ENCODE measurements at regions not wholly inside any gene's neighbourhood (a gene's known extent, or its start where the extent isn't known, plus 50 kb on each side); places are given as distances from the start of the nearest gene placed in this dataset.

GRCh38 chr10:120656107-120656506, 195.1 kb upstream of the WDR11 start:
- in situ Hi-C loops (cut with MboI; ENCODE audit: low pct_unique_long_range_greater_than_20kb, low sequenced_read_pairs, unreplicated experiment): no loop called here
- DNase-seq (ENCODE audit: low spot score): no peak
- TF ChIP-seq, protein P1, sequence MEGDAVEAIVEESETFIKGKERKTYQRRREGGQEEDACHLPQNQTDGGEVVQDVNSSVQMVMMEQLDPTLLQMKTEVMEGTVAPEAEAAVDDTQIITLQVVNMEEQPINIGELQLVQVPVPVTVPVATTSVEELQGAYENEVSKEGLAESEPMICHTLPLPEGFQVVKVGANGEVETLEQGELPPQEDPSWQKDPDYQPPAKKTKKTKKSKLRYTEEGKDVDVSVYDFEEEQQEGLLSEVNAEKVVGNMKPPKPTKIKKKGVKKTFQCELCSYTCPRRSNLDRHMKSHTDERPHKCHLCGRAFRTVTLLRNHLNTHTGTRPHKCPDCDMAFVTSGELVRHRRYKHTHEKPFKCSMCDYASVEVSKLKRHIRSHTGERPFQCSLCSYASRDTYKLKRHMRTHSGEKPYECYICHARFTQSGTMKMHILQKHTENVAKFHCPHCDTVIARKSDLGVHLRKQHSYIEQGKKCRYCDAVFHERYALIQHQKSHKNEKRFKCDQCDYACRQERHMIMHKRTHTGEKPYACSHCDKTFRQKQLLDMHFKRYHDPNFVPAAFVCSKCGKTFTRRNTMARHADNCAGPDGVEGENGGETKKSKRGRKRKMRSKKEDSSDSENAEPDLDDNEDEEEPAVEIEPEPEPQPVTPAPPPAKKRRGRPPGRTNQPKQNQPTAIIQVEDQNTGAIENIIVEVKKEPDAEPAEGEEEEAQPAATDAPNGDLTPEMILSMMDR (IDR thresholded peaks at IDR 0.05; ENCODE audit: extremely low read depth, insufficient read depth, missing control alignments): no peak

DNA sequence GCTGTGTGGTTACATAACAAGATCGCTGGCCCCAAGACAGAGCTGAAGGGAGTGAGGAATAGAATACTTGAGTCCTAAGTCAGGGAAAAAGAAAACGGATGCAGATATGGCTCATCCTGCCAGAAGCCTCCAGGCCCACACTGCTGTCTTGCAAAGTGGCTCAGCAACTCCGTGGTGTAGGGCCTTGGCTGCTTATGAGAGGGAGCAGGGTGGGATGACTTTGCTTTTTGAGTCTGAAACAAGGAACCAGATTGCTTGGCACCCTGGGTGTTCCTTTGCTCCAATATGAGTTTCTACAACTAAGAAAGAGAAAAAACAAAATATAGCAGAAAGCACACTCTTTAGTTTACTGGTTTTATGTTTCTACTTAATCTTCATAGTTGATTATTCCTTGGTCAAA, 193.8 kb upstream of the WDR11 start:
- no peak for DNase-seq (ENCODE audit: low spot score)
- TF ChIP-seq, protein P1 (IDR thresholded peaks at IDR 0.05; ENCODE audit: extremely low read depth, insufficient read depth, missing control alignments): no peak
- in situ Hi-C loops (cut with MboI; ENCODE audit: low pct_unique_long_range_greater_than_20kb, low sequenced_read_pairs, unreplicated experiment): no loop called here

- TF ChIP-seq, protein P1 (IDR thresholded peaks at IDR 0.05; ENCODE audit: extremely low read depth, insufficient read depth, missing control alignments): no peak
- in situ Hi-C loops (cut with MboI; ENCODE audit: low pct_unique_long_range_greater_than_20kb, low sequenced_read_pairs, unreplicated experiment): no loop called here
Observed at GRCh38 chr10:120658943-120659885, 191.9 kb upstream of the WDR11 start.

DNA sequence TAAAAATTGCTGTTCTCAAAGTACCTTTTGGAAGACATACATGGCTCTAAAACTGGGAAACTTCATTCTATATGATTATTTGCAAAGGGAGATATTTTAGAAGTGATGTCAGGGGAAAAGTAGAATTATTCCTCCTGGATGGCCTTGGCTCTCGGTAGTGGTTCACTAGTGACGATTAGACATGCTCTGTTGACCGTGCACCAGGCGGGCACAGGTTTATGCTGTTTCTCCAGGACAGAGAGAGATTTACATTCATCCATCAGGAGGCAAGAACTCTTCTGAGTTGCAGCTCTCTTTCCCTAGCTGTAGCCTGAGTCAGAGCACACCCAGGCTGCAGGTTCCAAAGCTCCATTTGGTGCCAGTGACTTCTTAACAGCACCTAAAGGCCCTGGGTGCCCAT, 184.9 kb upstream of the WDR11 start:
- in situ Hi-C loops (cut with MboI; ENCODE audit: low pct_unique_long_range_greater_than_20kb, low sequenced_read_pairs, unreplicated experiment): no loop called here
- no peak for DNase-seq (ENCODE audit: low spot score)
- TF ChIP-seq, protein P1 (IDR thresholded peaks at IDR 0.05; ENCODE audit: extremely low read depth, insufficient read depth, missing control alignments): no peak

More at GRCh38 chr10:120658943-120659885, 191.9 kb upstream of the WDR11 start:
- no peak for DNase-seq (ENCODE audit: low spot score)

GRCh38 chr10:120667276-120667675, 183.9 kb upstream of the WDR11 start:
- in situ Hi-C loops (cut with MboI; ENCODE audit: low pct_unique_long_range_greater_than_20kb, low sequenced_read_pairs, unreplicated experiment): no loop called here
- DNase-seq (ENCODE audit: low spot score): no peak
- TF ChIP-seq, protein P1 (IDR thresholded peaks at IDR 0.05; ENCODE audit: extremely low read depth, insufficient read depth, missing control alignments): no peak

GRCh38 chr10:120671491-120671890, 179.7 kb upstream of the WDR11 start:
- TF ChIP-seq, protein P1 (IDR thresholded peaks at IDR 0.05; ENCODE audit: extremely low read depth, insufficient read depth, missing control alignments): no peak
- no peak for DNase-seq (ENCODE audit: low spot score)
- in situ Hi-C loops (cut with MboI; ENCODE audit: low pct_unique_long_range_greater_than_20kb, low sequenced_read_pairs, unreplicated experiment): no loop called here
